ENCODE measurements at regions not wholly inside any gene's neighbourhood (a gene's known extent, or its start where the extent isn't known, plus 50 kb on each side); places are given as distances from the start of the nearest gene placed in this dataset.

DNA sequence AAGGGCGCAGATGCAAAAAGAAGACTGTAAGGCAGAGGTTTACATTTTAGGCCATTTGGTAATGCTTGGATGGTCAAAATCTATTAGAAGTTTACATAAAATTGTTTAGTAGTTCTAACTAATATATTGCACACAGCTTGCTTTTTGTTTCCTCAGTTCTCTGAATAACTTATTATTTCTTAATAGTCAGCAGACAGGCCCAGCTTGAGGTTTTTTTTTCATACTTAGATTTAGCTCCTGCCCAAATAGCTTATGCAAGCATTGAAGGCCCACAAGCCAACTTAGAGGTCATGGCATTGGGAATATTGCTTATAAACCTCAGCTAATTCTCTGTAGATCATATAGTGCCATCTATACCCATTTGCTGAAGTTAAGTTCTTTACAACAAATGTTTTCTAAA lies 172.5 kb downstream of the RAP2B start:
- DNase-seq (no peak), ATAC-seq (ENCODE audit: low read depth) (no peak)
- Mint-ChIP-seq H3K9me3 (ENCODE audit: insufficient read depth) (no peaks in the 10 kb centered on the region), H3K4me3 (no peak overlapping the region), H3K4me1 (no peaks in the 10 kb centered on the region), H3K27me3 (peaks cover 9% of the 10 kb centered on the region), H3K27ac (no peak overlapping the region)
- Histone ChIP-seq H3K9me3 (ENCODE audit: control extremely low read depth in 1 of 3, control insufficient read depth in 2 of 3, insufficient read depth in 1 of 3, low read length in 2 of 3) (no peaks in the 10 kb centered on the region), H3K27ac (ENCODE audit: low read length in 2 of 2) (no peak overlapping the region), H2AFZ (ENCODE audit: insufficient read depth, low read depth, low read length, poor library complexity, severe bottlenecking) (no peak overlapping the region), H3K4me3 (ENCODE audit: control extremely low read depth in 1 of 5, extremely low read depth in 1 of 5, insufficient read depth in 1 of 5, low read depth in 2 of 5, low read length in 4 of 5) (no peak overlapping the region), H3K27me3 (replicated peaks in 1 of 4; ENCODE audit: control extremely low read depth in 1 of 4, control insufficient read depth in 3 of 4, insufficient read depth in 4 of 4, low read length in 3 of 4) (no peaks in the 10 kb centered on the region), H3K4me2 (replicated peaks; ENCODE audit: low read depth, low read length, poor library complexity, severe bottlenecking) (no peak overlapping the region), H3K9ac (ENCODE audit: low read length) (no peak overlapping the region), H3K36me3 (replicated peaks in 1 of 2; ENCODE audit: control extremely low read depth in 1 of 2, control insufficient read depth in 1 of 2, extremely low read depth in 1 of 2, insufficient read depth in 2 of 2, low read length in 1 of 2) (no peaks in the 10 kb centered on the region), H3K79me2 (ENCODE audit: control insufficient read depth, insufficient read depth, low read length) (no peaks in the 10 kb centered on the region), H4K20me1 (ENCODE audit: control insufficient read depth, insufficient read depth, low read length, poor library complexity, severe bottlenecking) (no peaks in the 10 kb centered on the region), H3K4me1 (ENCODE audit: control insufficient read depth in 2 of 2, insufficient read depth in 2 of 2, low read length in 2 of 2) (no peaks in the 10 kb centered on the region)
- no CpG with 5 or more reads among the region's 1 CpG for WGBS (ENCODE audit: insufficient coverage)
- POLR2A ChIA-PET = no interaction called here
- intact Hi-C loops (cut with micrococcal nuclease) = no loop called here
- TF ChIP-seq, protein P1, sequence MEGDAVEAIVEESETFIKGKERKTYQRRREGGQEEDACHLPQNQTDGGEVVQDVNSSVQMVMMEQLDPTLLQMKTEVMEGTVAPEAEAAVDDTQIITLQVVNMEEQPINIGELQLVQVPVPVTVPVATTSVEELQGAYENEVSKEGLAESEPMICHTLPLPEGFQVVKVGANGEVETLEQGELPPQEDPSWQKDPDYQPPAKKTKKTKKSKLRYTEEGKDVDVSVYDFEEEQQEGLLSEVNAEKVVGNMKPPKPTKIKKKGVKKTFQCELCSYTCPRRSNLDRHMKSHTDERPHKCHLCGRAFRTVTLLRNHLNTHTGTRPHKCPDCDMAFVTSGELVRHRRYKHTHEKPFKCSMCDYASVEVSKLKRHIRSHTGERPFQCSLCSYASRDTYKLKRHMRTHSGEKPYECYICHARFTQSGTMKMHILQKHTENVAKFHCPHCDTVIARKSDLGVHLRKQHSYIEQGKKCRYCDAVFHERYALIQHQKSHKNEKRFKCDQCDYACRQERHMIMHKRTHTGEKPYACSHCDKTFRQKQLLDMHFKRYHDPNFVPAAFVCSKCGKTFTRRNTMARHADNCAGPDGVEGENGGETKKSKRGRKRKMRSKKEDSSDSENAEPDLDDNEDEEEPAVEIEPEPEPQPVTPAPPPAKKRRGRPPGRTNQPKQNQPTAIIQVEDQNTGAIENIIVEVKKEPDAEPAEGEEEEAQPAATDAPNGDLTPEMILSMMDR (IDR thresholded peaks at IDR 0.05) = no peak
- TF ChIP-seq EZH2 (IDR thresholded peaks at IDR 0.05; ENCODE audit: borderline replicate concordance, insufficient read depth, low read depth, low read length, poor library complexity, severe bottlenecking) = no peak
- CTCF ChIA-PET = interaction anchor here (0.6 kb wide), 1 partner anchor 29 kb away, joined by 3 read pairs; no protein-coding TSS in a partner anchor

DNA sequence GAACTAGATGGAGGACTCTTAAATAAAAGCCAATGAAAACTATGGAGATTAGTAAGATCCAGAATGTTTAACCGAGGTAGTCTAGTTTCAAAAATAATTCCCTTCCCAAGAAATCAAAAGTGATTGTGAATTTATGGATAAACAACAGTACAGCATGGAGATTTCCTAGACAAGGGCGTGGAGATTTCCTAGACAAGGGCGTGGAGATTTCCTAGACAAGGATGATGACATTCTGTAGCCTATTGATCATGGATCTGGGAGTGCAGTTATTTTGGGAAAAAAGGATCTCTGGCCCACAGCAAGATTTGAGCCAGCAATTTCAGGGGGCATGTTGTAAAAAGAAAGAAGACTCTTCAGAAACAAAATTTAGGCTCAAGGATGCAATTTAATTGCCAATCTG lies 175.3 kb downstream of the RAP2B start:
- Histone ChIP-seq H3K9ac (ENCODE audit: low read length) (no peak overlapping the region), H3K4me1 (ENCODE audit: control insufficient read depth in 2 of 2, insufficient read depth in 2 of 2, low read length in 2 of 2) (no peaks in the 10 kb centered on the region), H3K9me3 (ENCODE audit: control extremely low read depth in 1 of 3, control insufficient read depth in 2 of 3, insufficient read depth in 1 of 3, low read length in 2 of 3) (no peaks in the 10 kb centered on the region), H3K79me2 (ENCODE audit: control insufficient read depth, insufficient read depth, low read length) (no peaks in the 10 kb centered on the region), H3K4me2 (replicated peaks; ENCODE audit: low read depth, low read length, poor library complexity, severe bottlenecking) (no peak overlapping the region), H2AFZ (ENCODE audit: insufficient read depth, low read depth, low read length, poor library complexity, severe bottlenecking) (no peak overlapping the region), H4K20me1 (ENCODE audit: control insufficient read depth, insufficient read depth, low read length, poor library complexity, severe bottlenecking) (no peaks in the 10 kb centered on the region), H3K27me3 (replicated peaks in 1 of 4; ENCODE audit: control extremely low read depth in 1 of 4, control insufficient read depth in 3 of 4, insufficient read depth in 4 of 4, low read length in 3 of 4) (no peaks in the 10 kb centered on the region), H3K36me3 (replicated peaks in 1 of 2; ENCODE audit: control extremely low read depth in 1 of 2, control insufficient read depth in 1 of 2, extremely low read depth in 1 of 2, insufficient read depth in 2 of 2, low read length in 1 of 2) (no peaks in the 10 kb centered on the region), H3K4me3 (ENCODE audit: control extremely low read depth in 1 of 5, extremely low read depth in 1 of 5, insufficient read depth in 1 of 5, low read depth in 2 of 5, low read length in 4 of 5) (no peak overlapping the region), H3K27ac (ENCODE audit: low read length in 2 of 2) (no peak overlapping the region)
- no peaks in the 10 kb centered on the region for H3K9me3 Mint-ChIP-seq (ENCODE audit: insufficient read depth)
- peaks cover 4% of the 10 kb centered on the region for H3K27me3 Mint-ChIP-seq
- intact Hi-C loops (cut with micrococcal nuclease) = no loop called here
- ATAC-seq (ENCODE audit: low read depth) (no peak), DNase-seq (no peak)
- H3K4me1 Mint-ChIP-seq = no peaks in the 10 kb centered on the region
- no peak overlapping the region for H3K27ac Mint-ChIP-seq
- POLR2A ChIA-PET = no interaction called here
- no peak overlapping the region for H3K4me3 Mint-ChIP-seq
- whole genome bisulfite sequencing (ENCODE audit: insufficient coverage) = no CpG with 5 or more reads among the region's 3 CpGs
- CTCF ChIA-PET = no interaction called here
- TF ChIP-seq, protein P1 (IDR thresholded peaks at IDR 0.05) = no peak
- TF ChIP-seq EZH2 (IDR thresholded peaks at IDR 0.05; ENCODE audit: borderline replicate concordance, insufficient read depth, low read depth, low read length, poor library complexity, severe bottlenecking) = no peak
